Left cardiac atrium (tissue), 4 donors: ENCODE measurements at regions not wholly inside any gene's neighbourhood (a gene's known extent, or its start where the extent isn't known, plus 50 kb on each side); places are given as distances from the start of the nearest gene placed in this dataset.
"Not testable (repeated sequence)": the region's sequence is repeated elsewhere in the genome, so short reads cannot be mapped to it uniquely, and the experiment has no call there.

Experiments used
- ATAC-seq, 2 donors: fragments of 200-7000 bp; cut with Tn5 transposase; one replicate each; pipeline ENCODE4 v1.9.1; 2020; ENCODE audit warnings: mild to moderate bottlenecking in 2 of 2, moderate library complexity in 2 of 2
- DNase-seq: peaks from one replicate; pipeline ENCODE4 v3.0.0-alpha.2; 2020
- intact Hi-C, 2 donors: fragments of 100-400 bp; cut with DNase I; formaldehyde crosslinking; loops; one replicate each; pipeline versions ENCODE4 v1.14.1 to v1.15.1; 2022 to 2023
- donor health status: DM: no; HTN: yes; CAD: no.
- donor health status: DM: no; HTN: yes; CAD: no; lungs with severe emphysema.
- donor health status: DM: yes; HTN: yes; CAD: no.
- donor health status: Dilated cardiomyopathy.

DNA sequence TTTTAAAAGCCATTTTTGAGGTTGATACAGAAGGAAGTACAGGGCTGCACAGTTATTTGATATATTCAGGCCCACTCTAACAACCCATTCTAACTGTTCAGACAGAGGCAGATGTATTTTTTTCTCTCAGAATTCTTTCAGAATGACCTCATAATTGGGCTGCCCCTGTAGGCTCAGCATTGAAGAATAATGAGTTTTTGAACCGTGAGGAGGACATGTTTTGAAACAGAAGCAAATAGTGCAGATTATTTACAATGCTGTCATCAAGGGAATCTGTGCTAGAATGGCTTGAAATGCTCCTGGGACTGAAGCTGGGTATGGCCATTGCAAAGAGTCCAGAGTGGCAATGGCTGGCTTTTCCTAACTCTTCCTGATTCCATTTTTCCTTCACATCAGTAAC is 158.1 kb downstream of the SOX3 start:
- no peak for DNase-seq
- intact Hi-C loops = no loop called here
- no peak for ATAC-seq

DNA sequence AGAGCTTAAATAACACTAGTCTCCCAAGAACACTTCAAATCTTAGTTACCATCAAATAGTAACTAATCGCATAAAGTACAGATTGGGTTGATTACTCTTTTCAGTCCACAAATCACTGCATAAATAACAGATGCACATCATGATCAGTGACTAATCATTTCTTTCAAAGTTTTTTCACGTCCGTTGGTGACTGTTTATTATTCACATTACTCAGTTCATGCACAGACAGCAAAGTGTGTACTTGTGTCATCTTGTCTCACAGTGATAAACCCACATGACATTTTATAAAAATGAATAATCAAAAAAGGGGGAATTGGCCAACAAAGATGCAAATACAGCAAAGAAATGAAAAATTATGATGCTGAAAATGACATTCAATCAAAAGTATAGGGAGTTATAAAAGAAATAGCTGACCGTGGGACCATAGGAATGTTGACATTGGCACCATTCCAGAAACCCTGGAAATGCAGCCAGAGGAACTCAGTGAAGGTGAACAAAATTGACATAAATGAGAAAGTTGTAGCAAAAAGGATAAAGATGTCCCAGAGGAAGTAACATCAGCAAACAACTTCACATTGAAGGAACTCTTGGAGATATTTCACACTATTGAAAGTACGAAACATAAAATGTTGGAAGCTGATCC is 161.5 kb downstream of the SOX3 start:
- no peak for DNase-seq
- intact Hi-C loops = no loop called here
- ATAC-seq = no peak

GRCh38 chrX:140342410-140342809 is 162.5 kb downstream of the SOX3 start:
- DNase-seq (no peak), ATAC-seq (no peak)
- intact Hi-C loops = no loop called here

DNA sequence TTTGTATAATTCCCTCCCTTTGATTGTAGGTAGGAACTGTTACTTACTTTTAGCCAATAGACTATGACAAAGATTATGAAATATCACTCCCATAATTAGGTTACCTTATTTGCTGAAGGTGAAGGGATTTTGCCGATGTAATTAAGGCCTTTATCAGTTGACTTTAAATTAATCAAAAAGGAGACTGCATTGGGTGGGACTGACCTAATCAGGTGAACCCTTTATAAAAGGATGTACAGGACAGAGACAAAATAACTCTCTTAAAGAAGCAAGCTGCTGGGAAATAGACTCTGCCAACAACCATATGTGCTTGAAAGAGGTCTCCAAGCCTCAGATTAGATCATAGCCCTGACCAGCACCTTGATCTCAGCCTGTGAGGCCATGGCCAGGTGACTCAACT is 167.6 kb downstream of the SOX3 start:
- ATAC-seq = no peak
- DNase-seq = no peak
- intact Hi-C loops = no loop called here

GRCh38 chrX:140318296-140318695 is 186.6 kb downstream of the SOX3 start:
- ATAC-seq (no peak), DNase-seq (no peak)
- intact Hi-C loops = no loop called here

DNA sequence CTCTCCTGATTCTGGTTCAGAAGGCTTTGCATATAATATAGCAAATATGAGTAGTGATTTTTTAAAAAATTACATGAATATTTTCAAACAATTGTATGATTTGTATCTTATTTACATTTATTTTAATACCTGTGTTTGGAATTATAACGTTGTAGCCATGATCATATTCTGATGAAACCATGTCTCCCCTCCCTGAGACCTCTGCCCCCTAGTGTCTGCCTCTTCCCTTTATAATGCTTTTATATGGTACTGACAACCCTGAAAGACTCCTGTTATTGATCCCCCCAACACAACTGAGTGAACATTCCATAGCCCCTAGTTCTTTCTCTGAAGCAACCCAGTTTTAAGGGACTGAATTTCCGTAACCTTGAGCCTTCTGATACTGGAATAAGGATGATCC is 187.4 kb downstream of the SOX3 start:
- DNase-seq (no peak), ATAC-seq (no peak)
- intact Hi-C loops = no loop called here

GRCh38 chrX:140298960-140299825 is 205.7 kb downstream of the SOX3 start:
- intact Hi-C loops = no loop called here
- DNase-seq = no peak
- ATAC-seq = no peak

DNA sequence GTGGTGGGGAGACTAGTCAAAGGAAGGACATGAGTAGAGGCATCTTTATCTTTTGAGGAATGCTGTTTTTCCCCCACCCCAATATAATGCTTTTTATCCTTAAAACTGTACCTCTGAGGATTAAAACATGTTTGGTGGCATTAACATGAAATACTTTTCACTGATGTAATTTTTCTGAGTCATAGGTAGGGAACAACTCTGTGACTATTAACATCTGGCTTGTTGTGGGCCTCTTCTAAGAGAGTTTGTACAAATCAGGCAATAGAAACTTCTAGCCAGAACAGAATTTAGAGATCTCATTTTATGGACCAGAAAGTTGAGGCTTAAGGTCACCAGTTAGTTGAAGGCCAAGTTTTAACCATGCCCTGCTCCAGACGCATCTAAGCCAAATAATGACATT is 207.6 kb downstream of the SOX3 start:
- DNase-seq = no peak
- intact Hi-C loops = no loop called here
- ATAC-seq = no peak

DNA sequence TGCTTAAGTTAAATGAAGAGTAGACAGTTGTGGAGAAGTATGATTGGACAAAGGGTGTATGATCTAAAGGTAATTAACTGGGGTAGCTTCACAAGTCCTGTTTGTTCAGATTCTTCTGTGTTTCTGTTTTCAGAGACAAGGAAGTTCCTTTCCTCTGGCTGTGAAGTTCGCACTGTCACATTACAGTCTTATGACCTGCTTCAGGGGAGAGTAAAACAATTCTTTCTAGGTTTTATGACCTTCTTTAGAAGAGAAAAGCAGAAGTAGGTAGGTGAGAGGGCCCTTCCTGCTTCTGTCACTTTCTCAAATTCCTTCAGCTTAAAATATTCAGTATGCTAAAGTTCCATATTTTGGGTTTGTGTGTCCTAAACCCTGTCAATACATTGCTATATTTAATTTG is 211.9 kb downstream of the SOX3 start:
- intact Hi-C loops = no loop called here
- no peak for ATAC-seq
- DNase-seq = no peak

DNA sequence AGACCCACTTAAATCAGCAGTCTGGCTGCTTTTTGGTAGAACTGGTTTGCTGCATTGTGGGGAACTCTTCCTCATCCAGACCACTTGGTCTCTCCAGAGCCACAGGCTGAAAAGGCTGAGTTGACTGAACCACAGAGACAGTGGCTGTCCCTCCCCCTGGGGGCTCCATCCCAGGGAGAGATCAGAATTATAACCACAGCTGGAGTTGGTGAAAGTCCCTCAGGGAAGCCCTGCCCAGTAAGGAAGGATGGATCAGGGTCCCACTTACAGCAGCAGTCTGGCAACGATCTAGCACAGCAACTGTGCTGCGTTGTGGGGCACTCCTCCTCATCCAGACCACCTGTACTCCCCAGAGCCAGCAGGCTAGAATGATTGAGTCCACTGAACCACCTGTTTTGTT is 212.7 kb downstream of the SOX3 start:
- intact Hi-C loops = no loop called here
- DNase-seq (no peak), ATAC-seq (no peak)

GRCh38 chrX:140274811-140275525 is 229.9 kb downstream of the SOX3 start:
- DNase-seq (no peak), ATAC-seq (no peak)
- intact Hi-C loops = no loop called here

DNA sequence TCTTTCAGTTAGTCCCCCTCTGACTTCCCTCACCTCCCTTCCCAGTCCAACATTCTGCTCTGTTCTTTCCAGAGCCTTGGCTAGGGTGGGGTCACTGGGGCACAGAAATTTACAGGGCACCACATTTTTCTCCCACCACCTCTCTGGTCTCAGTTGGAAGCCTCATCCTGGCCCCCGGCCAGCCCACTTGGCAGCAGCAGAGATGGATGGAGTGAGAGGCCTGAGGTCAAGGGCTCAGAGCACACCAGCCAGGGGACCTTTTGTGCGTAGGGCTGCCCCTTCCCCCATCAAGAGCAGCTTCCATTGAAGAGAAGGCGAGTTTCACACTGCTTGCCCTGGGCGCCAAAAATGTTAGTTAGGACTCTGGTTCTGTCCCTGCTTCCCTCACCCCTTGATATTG is 230.9 kb downstream of the SOX3 start:
- DNase-seq = no peak
- intact Hi-C loops = no loop called here
- ATAC-seq = no peak

DNA sequence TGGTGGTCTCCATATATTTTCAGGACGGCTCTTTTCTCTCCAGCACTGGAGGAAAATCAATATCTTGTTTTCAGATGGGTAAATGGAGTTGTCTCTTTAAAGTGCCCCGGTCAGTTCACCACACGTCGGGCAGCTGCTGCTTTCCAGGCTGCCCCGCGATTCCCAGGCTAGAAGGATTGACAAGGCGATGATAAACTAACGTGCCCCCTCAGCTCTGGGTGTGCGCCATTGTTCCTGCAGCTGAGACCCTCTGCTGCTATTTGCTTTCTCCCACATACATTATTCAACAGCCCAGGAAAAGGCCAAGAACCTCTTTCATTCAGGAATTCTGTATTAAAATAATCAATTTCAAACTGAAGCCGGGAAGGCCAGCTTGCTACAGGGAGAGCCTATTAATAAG is 254.5 kb downstream of the SOX3 start:
- no peak for ATAC-seq
- intact Hi-C loops = no loop called here
- no peak for DNase-seq

DNA sequence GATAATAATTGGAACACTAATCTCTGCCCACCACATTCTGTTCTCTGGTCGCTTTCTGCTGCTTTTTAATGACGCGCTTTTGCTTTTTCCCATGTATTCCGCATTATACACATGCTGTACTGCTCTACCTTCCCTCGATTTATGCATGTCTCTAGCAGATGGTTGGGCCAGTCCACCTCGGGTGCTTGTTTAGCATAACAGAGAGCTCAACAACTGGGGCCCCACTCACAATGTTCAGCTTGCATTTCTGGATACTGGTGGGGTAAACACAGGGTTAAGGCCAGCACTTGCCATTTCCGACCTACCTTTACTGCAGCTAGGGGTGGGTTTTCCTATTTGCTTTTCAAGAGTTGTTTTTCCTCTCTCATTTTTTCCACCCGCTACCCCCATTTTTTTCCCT is 255.8 kb downstream of the SOX3 start:
- DNase-seq (no peak), ATAC-seq (no peak)
- intact Hi-C loops = no loop called here

GRCh38 chrX:140229191-140229590 is 263.9 kb upstream of the CXorf66 start:
- intact Hi-C loops = no loop called here
- DNase-seq (no peak), ATAC-seq (no peak)

DNA sequence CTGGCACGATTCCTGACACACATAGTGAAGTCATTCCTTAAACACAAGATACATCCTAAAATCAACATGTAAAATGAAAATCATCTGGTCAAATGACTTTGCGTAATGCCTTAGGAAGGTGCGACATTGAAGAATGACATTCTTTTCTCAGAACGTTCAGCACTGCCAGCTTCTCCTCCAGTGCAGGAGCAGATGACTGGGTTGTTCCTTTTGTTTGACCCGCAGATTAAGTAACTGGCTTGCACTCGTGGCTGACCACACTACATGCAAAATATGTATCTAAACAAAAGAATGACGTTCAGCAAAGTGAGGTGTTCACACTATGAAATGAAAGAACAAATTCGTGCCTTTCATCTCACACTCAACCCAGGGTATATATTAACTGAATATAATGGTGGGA is 260.7 kb upstream of the CXorf66 start:
- intact Hi-C loops, ATAC-seq, DNase-seq: not testable (repeated sequence)

GRCh38 chrX:140215894-140216293 is 250.6 kb upstream of the CXorf66 start:
- DNase-seq, intact Hi-C loops, ATAC-seq: not testable (repeated sequence)

DNA sequence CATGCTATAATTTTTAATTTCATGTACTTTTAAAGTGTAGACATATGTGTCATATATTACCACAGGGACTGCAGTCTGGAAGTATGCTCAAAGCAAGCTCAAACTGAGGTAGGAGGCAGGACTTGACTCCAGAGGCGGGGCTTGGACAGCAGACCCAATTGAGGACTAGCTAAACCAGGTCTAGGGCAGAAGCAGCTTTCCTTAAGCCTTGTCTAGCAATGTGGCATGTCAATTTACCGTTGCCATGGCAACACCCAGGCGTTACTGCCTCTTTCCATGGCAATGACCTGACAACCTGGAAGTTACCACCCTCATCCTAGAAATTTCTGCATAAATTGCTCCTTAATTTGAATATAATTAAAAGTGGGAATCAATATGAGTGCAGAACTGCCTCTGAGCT is 249.2 kb upstream of the CXorf66 start:
- ATAC-seq, intact Hi-C loops, DNase-seq: not testable (repeated sequence)

DNA sequence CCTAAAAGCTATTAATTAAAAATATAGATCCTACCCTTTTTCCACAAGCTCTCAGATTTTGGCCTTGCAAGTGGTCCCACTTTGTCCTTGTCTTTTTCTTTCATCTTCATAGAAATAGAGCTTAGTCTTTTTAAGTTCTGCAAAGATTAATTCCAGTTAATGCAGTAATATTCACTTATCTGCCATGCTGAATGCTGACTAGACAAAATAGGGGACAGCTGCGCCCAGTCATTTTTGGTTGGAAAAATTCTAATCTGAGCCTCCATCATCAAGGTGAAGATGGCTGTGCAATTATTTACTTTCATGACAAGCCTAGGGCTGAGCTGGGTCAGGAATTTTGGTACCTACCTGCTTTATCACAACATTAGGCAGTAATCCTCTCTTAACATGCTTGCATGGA is 241.3 kb upstream of the CXorf66 start:
- intact Hi-C loops = no loop called here

DNA sequence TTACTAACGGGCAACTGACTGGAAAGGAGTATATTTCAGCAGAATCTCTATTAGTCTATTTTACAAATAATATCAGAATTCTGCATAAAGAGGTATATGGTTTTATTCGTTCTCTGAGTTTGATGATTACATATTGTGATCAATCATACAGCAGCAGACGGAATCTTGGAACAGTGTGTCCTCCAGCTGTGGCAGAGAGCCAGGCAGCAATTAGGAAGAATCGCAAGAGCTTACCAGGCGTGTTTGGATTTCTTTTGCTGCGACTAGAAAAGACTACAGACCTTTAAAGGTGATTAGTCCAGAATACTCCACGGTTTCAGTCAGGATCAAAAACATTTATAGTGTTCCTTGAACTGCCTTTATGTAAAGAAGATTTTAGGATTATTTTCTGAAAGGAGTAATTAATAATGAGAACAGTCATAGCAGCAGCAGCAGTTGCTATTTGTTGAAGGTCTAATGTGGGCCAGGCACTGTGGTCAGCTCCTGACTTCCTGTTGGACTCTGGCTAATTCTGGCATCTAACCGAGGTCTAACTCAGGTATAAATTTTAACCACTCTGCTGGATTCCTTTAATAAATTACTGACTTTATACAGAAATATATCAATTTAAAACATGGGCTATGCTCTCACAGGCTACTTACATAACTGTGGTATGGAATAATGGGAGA is 225.3 kb upstream of the CXorf66 start:
- no peak for ATAC-seq
- intact Hi-C loops = no loop called here

More for the DNA sequence above, 241.3 kb upstream of the CXorf66 start:
- ATAC-seq (no peak), DNase-seq (no peak)

More for the DNA sequence above, 225.3 kb upstream of the CXorf66 start:
- DNase-seq = no peak
